ENCODE measurements at regions not wholly inside any gene's neighbourhood (a gene's known extent, or its start where the extent isn't known, plus 50 kb on each side); places are given as distances from the start of the nearest gene placed in this dataset.

- Histone ChIP-seq H2BK5ac (ENCODE audit: low read length) (no peak overlapping the region), H3K36me3 (ENCODE audit: control insufficient read depth, insufficient read depth, low read length) (no peaks in the 10 kb centered on the region), H3K56ac (ENCODE audit: low read length) (no peak overlapping the region), H4K8ac (ENCODE audit: low read depth, low read length) (no peak overlapping the region), H3K79me2 (ENCODE audit: control insufficient read depth, insufficient read depth, low read length) (no peaks in the 10 kb centered on the region), H3K9ac (ENCODE audit: low read length) (no peak overlapping the region), H3K27me3 (ENCODE audit: insufficient read depth, low read length, poor library complexity) (no peaks in the 10 kb centered on the region), H3K4ac (ENCODE audit: low read depth, low read length) (no peak overlapping the region), H3K4me3 (ENCODE audit: low read length) (no peak overlapping the region), H2AK5ac (ENCODE audit: low read length) (no peak overlapping the region), H3K18ac (ENCODE audit: low read length) (no peak overlapping the region), H2BK15ac (replicated peaks; ENCODE audit: low read depth) (no peak overlapping the region), H3K23ac (ENCODE audit: low read length) (no peak overlapping the region), H3K4me1 (ENCODE audit: control insufficient read depth, low read depth, low read length) (no peaks in the 10 kb centered on the region), H2BK120ac (ENCODE audit: low read depth, low read length) (no peak overlapping the region), H3K79me1 (ENCODE audit: low read length) (no peaks in the 10 kb centered on the region), H3K4me2 (ENCODE audit: low read length) (no peak overlapping the region), H3K27ac (ENCODE audit: low read depth, low read length) (no peak overlapping the region), H4K5ac (ENCODE audit: low read length) (no peak overlapping the region)
- no peak for DNase-seq
Observed at GRCh38 chr2:181348107-181348837, 108.9 kb upstream of the ITGA4 start.

GRCh38 chr2:181352158-181352557 lies 105.0 kb upstream of the ITGA4 start:
- WGBS (ENCODE audit: extremely low coverage, insufficient coverage, low lambda C conversion rate), result no CpG with 5 or more reads among the region's 1 CpG
- Histone ChIP-seq H3K79me2 (ENCODE audit: control insufficient read depth, insufficient read depth, low read length) (no peaks in the 10 kb centered on the region), H2BK15ac (replicated peaks; ENCODE audit: low read depth) (no peak overlapping the region), H2BK120ac (ENCODE audit: low read depth, low read length) (no peak overlapping the region), H3K4ac (ENCODE audit: low read depth, low read length) (no peak overlapping the region), H3K79me1 (ENCODE audit: low read length) (no peaks in the 10 kb centered on the region), H3K4me1 (ENCODE audit: control insufficient read depth, low read depth, low read length) (no peaks in the 10 kb centered on the region), H3K18ac (ENCODE audit: low read length) (no peak overlapping the region), H2AK5ac (ENCODE audit: low read length) (no peak overlapping the region), H3K36me3 (ENCODE audit: control insufficient read depth, insufficient read depth, low read length) (no peaks in the 10 kb centered on the region), H4K8ac (ENCODE audit: low read depth, low read length) (no peak overlapping the region), H3K27me3 (ENCODE audit: insufficient read depth, low read length, poor library complexity) (no peaks in the 10 kb centered on the region), H3K23ac (ENCODE audit: low read length) (no peak overlapping the region), H4K5ac (ENCODE audit: low read length) (no peak overlapping the region), H3K4me2 (ENCODE audit: low read length) (no peak overlapping the region), H3K56ac (ENCODE audit: low read length) (no peak overlapping the region), H3K4me3 (ENCODE audit: low read length) (no peak overlapping the region), H3K9ac (ENCODE audit: low read length) (no peak overlapping the region), H3K27ac (ENCODE audit: low read depth, low read length) (no peak overlapping the region), H2BK5ac (ENCODE audit: low read length) (no peak overlapping the region)
- no peak for DNase-seq

DNA sequence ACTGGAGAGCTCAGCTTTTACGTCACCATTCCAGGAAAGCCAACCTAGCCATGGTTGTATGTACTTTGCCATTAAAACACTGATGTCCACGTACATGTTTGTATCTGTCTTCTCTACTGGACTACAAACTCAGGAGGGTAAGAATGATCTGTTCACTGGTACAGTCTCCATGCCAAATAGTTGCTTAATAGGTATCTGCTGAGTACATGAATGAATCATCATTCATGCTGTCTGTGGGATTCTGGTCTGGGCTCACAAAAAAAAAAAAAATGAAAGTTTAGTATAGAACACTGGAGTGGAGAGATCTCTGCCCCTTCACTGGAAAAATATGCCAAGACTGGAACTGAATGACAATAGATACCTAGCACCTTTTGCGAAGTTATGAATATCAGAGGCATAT lies 102.6 kb upstream of the ITGA4 start:
- H2AK5ac ChIP-seq (ENCODE audit: low read length), result no peak overlapping the region
- no peak overlapping the region for H3K9ac ChIP-seq (ENCODE audit: low read length)
- H3K4me3 ChIP-seq (ENCODE audit: low read length), result no peak overlapping the region
- H4K8ac ChIP-seq (ENCODE audit: low read depth, low read length), result no peak overlapping the region
- no peaks in the 10 kb centered on the region for H3K4me1 ChIP-seq (ENCODE audit: control insufficient read depth, low read depth, low read length)
- no peaks in the 10 kb centered on the region for H3K79me1 ChIP-seq (ENCODE audit: low read length)
- no CpG with 5 or more reads among the region's 3 CpGs for WGBS (ENCODE audit: extremely low coverage, insufficient coverage, low lambda C conversion rate)
- DNase-seq, result no peak
- H3K56ac ChIP-seq (ENCODE audit: low read length), result no peak overlapping the region
- H3K18ac ChIP-seq (ENCODE audit: low read length), result no peak overlapping the region
- H3K4me2 ChIP-seq (ENCODE audit: low read length), result no peak overlapping the region
- H3K27me3 ChIP-seq (ENCODE audit: insufficient read depth, low read length, poor library complexity), result no peaks in the 10 kb centered on the region
- H4K5ac ChIP-seq (ENCODE audit: low read length), result no peak overlapping the region
- H3K79me2 ChIP-seq (ENCODE audit: control insufficient read depth, insufficient read depth, low read length), result no peaks in the 10 kb centered on the region
- H3K23ac ChIP-seq (ENCODE audit: low read length), result no peak overlapping the region
- no peaks in the 10 kb centered on the region for H3K36me3 ChIP-seq (ENCODE audit: control insufficient read depth, insufficient read depth, low read length)
- no peak overlapping the region for H3K4ac ChIP-seq (ENCODE audit: low read depth, low read length)
- H2BK5ac ChIP-seq (ENCODE audit: low read length), result no peak overlapping the region
- no peak overlapping the region for H2BK15ac ChIP-seq (replicated peaks; ENCODE audit: low read depth)
- no peak overlapping the region for H2BK120ac ChIP-seq (ENCODE audit: low read depth, low read length)
- H3K27ac ChIP-seq (ENCODE audit: low read depth, low read length), result no peak overlapping the region

GRCh38 chr2:181356526-181357130 lies 100.6 kb upstream of the ITGA4 start:
- Histone ChIP-seq H3K23ac (ENCODE audit: low read length) (no peak overlapping the region), H3K27me3 (ENCODE audit: insufficient read depth, low read length, poor library complexity) (no peaks in the 10 kb centered on the region), H3K4me3 (ENCODE audit: low read length) (no peak overlapping the region), H3K27ac (ENCODE audit: low read depth, low read length) (no peak overlapping the region), H2BK5ac (ENCODE audit: low read length) (no peak overlapping the region), H3K56ac (ENCODE audit: low read length) (no peak overlapping the region), H3K4me2 (ENCODE audit: low read length) (no peak overlapping the region), H3K4ac (ENCODE audit: low read depth, low read length) (no peak overlapping the region), H2BK15ac (replicated peaks; ENCODE audit: low read depth) (no peak overlapping the region), H2AK5ac (ENCODE audit: low read length) (no peak overlapping the region), H2BK120ac (ENCODE audit: low read depth, low read length) (no peak overlapping the region), H4K5ac (ENCODE audit: low read length) (no peak overlapping the region), H3K9ac (ENCODE audit: low read length) (no peak overlapping the region), H3K18ac (ENCODE audit: low read length) (no peak overlapping the region), H3K4me1 (ENCODE audit: control insufficient read depth, low read depth, low read length) (no peaks in the 10 kb centered on the region), H4K8ac (ENCODE audit: low read depth, low read length) (no peak overlapping the region), H3K79me2 (ENCODE audit: control insufficient read depth, insufficient read depth, low read length) (no peaks in the 10 kb centered on the region), H3K79me1 (ENCODE audit: low read length) (no peaks in the 10 kb centered on the region), H3K36me3 (ENCODE audit: control insufficient read depth, insufficient read depth, low read length) (no peaks in the 10 kb centered on the region)
- WGBS (ENCODE audit: extremely low coverage, insufficient coverage, low lambda C conversion rate), result no CpG with 5 or more reads among the region's 1 CpG
- no peak for DNase-seq

GRCh38 chr2:181357979-181358378 lies 99.2 kb upstream of the ITGA4 start:
- H3K9ac ChIP-seq (ENCODE audit: low read length), result no peak overlapping the region
- no peak overlapping the region for H3K56ac ChIP-seq (ENCODE audit: low read length)
- H3K18ac ChIP-seq (ENCODE audit: low read length), result no peak overlapping the region
- no peak overlapping the region for H3K4ac ChIP-seq (ENCODE audit: low read depth, low read length)
- no peaks in the 10 kb centered on the region for H3K36me3 ChIP-seq (ENCODE audit: control insufficient read depth, insufficient read depth, low read length)
- no peaks in the 10 kb centered on the region for H3K27me3 ChIP-seq (ENCODE audit: insufficient read depth, low read length, poor library complexity)
- no peaks in the 10 kb centered on the region for H3K79me1 ChIP-seq (ENCODE audit: low read length)
- no peak overlapping the region for H2BK120ac ChIP-seq (ENCODE audit: low read depth, low read length)
- no peak overlapping the region for H3K4me3 ChIP-seq (ENCODE audit: low read length)
- H3K27ac ChIP-seq (ENCODE audit: low read depth, low read length), result no peak overlapping the region
- no peak overlapping the region for H3K4me2 ChIP-seq (ENCODE audit: low read length)
- H3K23ac ChIP-seq (ENCODE audit: low read length), result no peak overlapping the region
- no peaks in the 10 kb centered on the region for H3K79me2 ChIP-seq (ENCODE audit: control insufficient read depth, insufficient read depth, low read length)
- DNase-seq, result no peak
- no peak overlapping the region for H4K5ac ChIP-seq (ENCODE audit: low read length)
- H3K4me1 ChIP-seq (ENCODE audit: control insufficient read depth, low read depth, low read length), result no peaks in the 10 kb centered on the region
- H2AK5ac ChIP-seq (ENCODE audit: low read length), result no peak overlapping the region
- no peak overlapping the region for H2BK5ac ChIP-seq (ENCODE audit: low read length)
- H2BK15ac ChIP-seq (replicated peaks; ENCODE audit: low read depth), result no peak overlapping the region
- no peak overlapping the region for H4K8ac ChIP-seq (ENCODE audit: low read depth, low read length)

GRCh38 chr2:181362561-181362960 lies 94.6 kb upstream of the ITGA4 start:
- Histone ChIP-seq H4K5ac (ENCODE audit: low read length) (no peak overlapping the region), H3K79me2 (ENCODE audit: control insufficient read depth, insufficient read depth, low read length) (no peaks in the 10 kb centered on the region), H3K4me1 (ENCODE audit: control insufficient read depth, low read depth, low read length) (no peaks in the 10 kb centered on the region), H3K4ac (ENCODE audit: low read depth, low read length) (no peak overlapping the region), H2BK120ac (ENCODE audit: low read depth, low read length) (no peak overlapping the region), H3K36me3 (ENCODE audit: control insufficient read depth, insufficient read depth, low read length) (no peaks in the 10 kb centered on the region), H3K27ac (ENCODE audit: low read depth, low read length) (no peak overlapping the region), H3K9ac (ENCODE audit: low read length) (no peak overlapping the region), H3K27me3 (ENCODE audit: insufficient read depth, low read length, poor library complexity) (no peaks in the 10 kb centered on the region), H3K56ac (ENCODE audit: low read length) (no peak overlapping the region), H4K8ac (ENCODE audit: low read depth, low read length) (no peak overlapping the region), H3K23ac (ENCODE audit: low read length) (no peak overlapping the region), H3K4me3 (ENCODE audit: low read length) (no peak overlapping the region), H3K4me2 (ENCODE audit: low read length) (no peak overlapping the region), H2BK15ac (replicated peaks; ENCODE audit: low read depth) (no peak overlapping the region), H2AK5ac (ENCODE audit: low read length) (no peak overlapping the region), H3K79me1 (ENCODE audit: low read length) (no peaks in the 10 kb centered on the region), H2BK5ac (ENCODE audit: low read length) (no peak overlapping the region), H3K18ac (ENCODE audit: low read length) (no peak overlapping the region)
- whole genome bisulfite sequencing (ENCODE audit: extremely low coverage, insufficient coverage, low lambda C conversion rate), result no CpG with 5 or more reads among the region's 3 CpGs
- DNase-seq, result no peak
